Kidney epithelial cell (primary cell): ENCODE measurements at regions not wholly inside any gene's neighbourhood (a gene's known extent, or its start where the extent isn't known, plus 50 kb on each side); places are given as distances from the start of the nearest gene placed in this dataset.

Experiments
- DNase-seq: peaks from one replicate; pipeline ENCODE4 v3.0.0-alpha.2; 2010; ENCODE audit warnings: low read depth
- H3K27me3 ChIP-seq: 2 replicates; pipeline ENCODE4 v1.6.0; 2011; ENCODE audit warnings: low read length; ENCODE audit not compliant: control insufficient read depth, insufficient read depth
- H3K36me3 ChIP-seq: 2 replicates; pipeline ENCODE4 v1.5.1; 2011; ENCODE audit warnings: low read length; ENCODE audit not compliant: control insufficient read depth, insufficient read depth
- H3K4me3 ChIP-seq: 2 replicates; pipeline ENCODE4 v1.5.1; 2011; ENCODE audit warnings: low read depth, mild to moderate bottlenecking, control low read depth, low read length
- TF ChIP-seq, protein P1 (sequence below): IDR thresholded peaks from 2 replicates; pipeline ENCODE4 v1.5.1; 2011; ENCODE audit warnings: mild to moderate bottlenecking, moderate library complexity, low read length, control low read depth, inconsistent platforms; ENCODE audit not compliant: insufficient read depth, poor library complexity, severe bottlenecking

DNA sequence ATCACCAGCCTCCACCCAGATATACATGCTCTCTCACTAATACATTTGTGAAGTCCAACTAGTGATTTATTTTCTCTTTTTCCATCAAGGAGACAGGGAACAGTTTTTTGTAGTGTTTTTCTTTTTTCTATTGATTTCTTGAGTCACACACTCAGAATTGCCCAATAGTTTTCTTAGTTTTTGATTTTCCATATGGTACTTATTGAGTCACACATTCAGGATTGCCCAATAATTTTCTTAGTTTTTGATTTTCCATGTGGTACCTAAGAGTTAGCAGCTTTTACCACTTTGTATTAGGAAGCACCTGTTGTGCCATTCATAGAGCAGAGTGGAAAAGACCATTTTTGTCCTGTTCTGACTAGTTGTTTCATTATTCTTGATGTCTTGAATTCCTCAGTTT lies 1268.8 kb downstream of the EPHA7 start:
- H3K36me3 ChIP-seq: no peaks in the 10 kb centered on the region
- no peaks in the 10 kb centered on the region for H3K27me3 ChIP-seq
- H3K4me3 ChIP-seq: no peak overlapping the region
- DNase-seq: no peak
- TF ChIP-seq, protein P1, sequence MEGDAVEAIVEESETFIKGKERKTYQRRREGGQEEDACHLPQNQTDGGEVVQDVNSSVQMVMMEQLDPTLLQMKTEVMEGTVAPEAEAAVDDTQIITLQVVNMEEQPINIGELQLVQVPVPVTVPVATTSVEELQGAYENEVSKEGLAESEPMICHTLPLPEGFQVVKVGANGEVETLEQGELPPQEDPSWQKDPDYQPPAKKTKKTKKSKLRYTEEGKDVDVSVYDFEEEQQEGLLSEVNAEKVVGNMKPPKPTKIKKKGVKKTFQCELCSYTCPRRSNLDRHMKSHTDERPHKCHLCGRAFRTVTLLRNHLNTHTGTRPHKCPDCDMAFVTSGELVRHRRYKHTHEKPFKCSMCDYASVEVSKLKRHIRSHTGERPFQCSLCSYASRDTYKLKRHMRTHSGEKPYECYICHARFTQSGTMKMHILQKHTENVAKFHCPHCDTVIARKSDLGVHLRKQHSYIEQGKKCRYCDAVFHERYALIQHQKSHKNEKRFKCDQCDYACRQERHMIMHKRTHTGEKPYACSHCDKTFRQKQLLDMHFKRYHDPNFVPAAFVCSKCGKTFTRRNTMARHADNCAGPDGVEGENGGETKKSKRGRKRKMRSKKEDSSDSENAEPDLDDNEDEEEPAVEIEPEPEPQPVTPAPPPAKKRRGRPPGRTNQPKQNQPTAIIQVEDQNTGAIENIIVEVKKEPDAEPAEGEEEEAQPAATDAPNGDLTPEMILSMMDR: no peak

DNA sequence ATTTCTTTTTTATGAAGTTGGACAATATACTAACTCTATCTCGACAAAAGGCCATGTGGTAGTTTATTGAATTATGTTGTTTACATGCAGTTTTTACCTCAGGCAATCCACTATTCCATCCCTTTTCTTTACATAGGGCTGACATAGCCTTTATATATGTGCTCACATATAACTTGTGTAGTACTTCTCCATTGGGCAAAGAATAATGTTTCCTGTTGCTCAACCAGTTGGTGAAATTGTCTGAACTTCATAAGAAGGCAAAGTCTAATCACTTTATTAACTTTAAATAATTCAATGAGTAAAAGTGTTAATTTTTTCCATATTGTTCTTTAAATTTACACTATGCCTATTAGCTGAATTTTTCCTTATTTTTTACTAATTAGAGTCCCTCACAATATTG lies 1272.1 kb downstream of the EPHA7 start:
- no peak for DNase-seq
- TF ChIP-seq, protein P1: no peak
- Histone ChIP-seq H3K4me3 (no peak overlapping the region), H3K27me3 (no peaks in the 10 kb centered on the region), H3K36me3 (no peaks in the 10 kb centered on the region)

DNA sequence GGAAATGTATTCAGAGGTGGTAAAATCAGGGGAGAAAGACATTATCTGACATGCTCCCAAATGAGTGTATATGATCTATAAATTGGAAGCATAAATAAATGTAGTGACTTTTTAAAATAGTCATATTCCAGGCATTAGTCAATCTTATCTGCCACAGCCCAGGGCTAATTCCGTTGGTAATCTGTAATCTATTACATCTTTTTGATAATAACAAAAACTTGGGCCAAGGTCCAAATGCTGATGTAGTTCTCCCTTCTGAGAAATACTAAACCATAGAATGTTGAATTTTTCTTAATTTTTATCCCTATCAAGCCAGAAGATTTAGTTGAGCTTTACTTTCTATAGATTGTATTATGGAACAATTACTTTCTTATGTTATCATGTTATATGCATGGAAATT lies 1279.8 kb downstream of the EPHA7 start:
- TF ChIP-seq, protein P1: no peak
- Histone ChIP-seq H3K27me3 (no peaks in the 10 kb centered on the region), H3K4me3 (no peak overlapping the region), H3K36me3 (no peaks in the 10 kb centered on the region)
- DNase-seq: no peak

DNA sequence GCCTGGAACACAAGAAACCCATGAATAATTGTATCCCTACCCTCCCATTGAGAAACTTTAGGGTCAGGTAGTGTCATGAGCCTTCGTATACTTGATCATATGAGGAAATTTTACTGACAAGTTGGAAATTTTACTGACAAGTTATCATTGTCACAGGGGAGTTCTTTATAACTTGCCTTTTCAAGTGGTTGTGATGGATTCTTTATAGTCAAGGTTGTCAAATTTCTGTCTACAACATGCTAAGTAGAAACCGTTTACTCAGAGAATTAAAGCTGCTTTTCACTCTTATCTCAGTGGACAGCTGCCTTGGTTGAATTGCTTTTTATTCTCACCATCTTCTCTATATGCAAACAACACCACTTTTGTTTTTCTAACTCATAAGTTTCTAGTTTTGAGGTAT lies 1286.4 kb downstream of the EPHA7 start:
- Histone ChIP-seq H3K4me3 (no peak overlapping the region), H3K36me3 (no peaks in the 10 kb centered on the region), H3K27me3 (no peaks in the 10 kb centered on the region)
- TF ChIP-seq, protein P1: no peak
- no peak for DNase-seq

DNA sequence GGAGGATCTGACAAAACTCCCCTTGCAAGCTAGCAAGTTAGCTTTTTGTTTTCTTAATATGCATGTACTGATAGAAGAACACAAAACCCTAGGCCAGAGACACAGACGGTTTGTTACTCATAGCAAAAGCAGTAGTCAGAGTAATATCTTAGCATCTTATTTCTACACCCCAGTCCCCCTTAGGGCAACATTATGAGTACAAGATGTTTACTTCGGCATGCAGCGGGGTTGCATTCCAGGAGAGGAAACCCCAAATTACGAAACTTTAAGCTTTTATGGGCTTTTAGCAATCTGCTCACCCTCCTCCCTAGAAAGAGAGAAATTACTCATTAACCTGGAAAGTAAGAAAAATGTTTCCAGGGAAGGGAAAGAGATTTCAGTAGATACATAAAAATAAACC lies 1286.9 kb downstream of the EPHA7 start:
- Histone ChIP-seq H3K4me3 (no peak overlapping the region), H3K36me3 (no peaks in the 10 kb centered on the region), H3K27me3 (no peaks in the 10 kb centered on the region)
- DNase-seq: no peak
- TF ChIP-seq, protein P1: no peak

DNA sequence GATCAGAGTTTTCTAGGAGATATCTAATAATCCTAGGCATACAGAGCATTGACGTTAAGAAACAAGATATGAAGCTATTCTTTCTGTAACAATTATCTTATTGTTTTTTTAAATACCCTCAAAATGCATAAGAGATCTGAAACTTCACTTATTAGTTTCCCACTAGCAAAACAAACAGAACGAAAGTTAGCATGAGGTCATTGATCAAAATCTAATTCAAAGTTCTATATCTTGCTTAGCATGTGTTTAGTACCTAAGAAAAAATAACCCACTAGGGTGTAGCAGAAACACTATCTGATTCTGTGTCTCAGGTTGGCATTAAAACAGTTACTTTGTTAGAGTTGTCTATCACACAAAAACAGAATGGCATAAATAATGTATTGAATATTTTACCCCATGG lies 1288.4 kb downstream of the EPHA7 start:
- no peaks in the 10 kb centered on the region for H3K36me3 ChIP-seq
- no peaks in the 10 kb centered on the region for H3K27me3 ChIP-seq
- no peak for DNase-seq
- TF ChIP-seq, protein P1: no peak
- no peak overlapping the region for H3K4me3 ChIP-seq
